NOMO-1 (cell line): ENCODE measurements at regions not wholly inside any gene's neighbourhood (a gene's known extent, or its start where the extent isn't known, plus 50 kb on each side); places are given as distances from the start of the nearest gene placed in this dataset.
"Not testable (repeated sequence)": the region's sequence is repeated elsewhere in the genome, so short reads cannot be mapped to it uniquely, and the experiment has no call there.

Experiments
- DNase-seq, 2 experiments: peaks; one replicate each; lab custom pipeline; 2025; ENCODE audit not compliant: unreplicated experiment in 2 of 2; lab: John Stamatoyannopoulos, UW

DNA sequence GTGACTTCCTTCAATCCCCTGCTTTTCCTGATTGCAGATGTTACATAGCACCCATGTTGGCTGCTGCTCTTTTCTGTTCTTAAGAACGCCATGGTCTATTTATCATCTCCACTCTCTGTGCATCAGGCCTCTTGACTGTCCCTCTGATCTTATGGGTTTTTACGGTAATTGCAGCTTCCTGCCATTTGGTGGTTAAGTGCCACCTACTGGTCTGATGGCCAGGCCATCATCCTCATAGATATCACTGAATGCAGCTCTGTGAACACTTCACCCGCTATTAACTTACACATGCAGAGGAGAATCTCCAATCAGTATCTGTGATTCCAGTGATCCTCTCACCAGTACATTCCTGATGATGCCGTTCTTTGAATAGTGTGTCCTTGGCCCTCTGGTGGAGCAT, 382.4 kb downstream of the TRAM1L1 start:
- no peak for DNase-seq

DNA sequence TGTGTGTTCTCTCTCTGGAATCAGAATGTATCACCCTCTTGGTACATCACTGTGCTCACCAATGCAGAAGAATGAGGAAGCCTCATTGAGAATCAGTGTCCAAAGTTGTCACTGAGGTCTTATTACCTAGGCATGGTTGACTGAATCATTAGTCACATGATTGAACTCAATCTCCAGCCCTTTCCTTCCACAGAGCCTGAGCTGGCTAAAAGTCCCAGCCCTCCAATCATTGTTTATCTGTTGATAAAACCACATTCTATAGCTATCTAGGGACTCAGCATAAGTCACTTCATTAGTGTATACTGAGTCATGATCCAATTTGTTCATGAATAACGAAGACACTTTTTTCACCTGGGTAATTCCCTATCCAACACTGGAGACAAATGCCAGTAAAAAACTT, 396.8 kb downstream of the TRAM1L1 start:
- DNase-seq = no peak

DNA sequence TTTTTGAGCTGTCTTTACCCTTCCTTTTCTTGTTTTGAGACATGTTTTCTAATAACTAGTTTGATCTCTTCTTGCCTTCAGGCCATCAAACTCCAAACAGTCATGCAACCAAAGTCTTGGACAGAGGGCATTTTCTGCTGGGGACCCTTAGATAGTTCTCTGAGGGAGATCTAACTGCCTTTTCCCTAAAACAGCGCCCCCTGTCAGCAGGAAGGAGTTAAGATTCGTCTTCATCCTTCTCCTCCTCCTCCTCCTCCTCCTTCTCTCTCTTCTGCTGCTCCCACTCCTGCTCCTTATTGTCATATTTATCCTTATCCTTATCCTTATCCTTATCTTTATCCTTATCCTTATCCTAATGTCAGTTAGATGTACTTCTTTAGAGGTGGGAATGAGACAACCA, 417.2 kb downstream of the TRAM1L1 start:
- DNase-seq = no peak

DNA sequence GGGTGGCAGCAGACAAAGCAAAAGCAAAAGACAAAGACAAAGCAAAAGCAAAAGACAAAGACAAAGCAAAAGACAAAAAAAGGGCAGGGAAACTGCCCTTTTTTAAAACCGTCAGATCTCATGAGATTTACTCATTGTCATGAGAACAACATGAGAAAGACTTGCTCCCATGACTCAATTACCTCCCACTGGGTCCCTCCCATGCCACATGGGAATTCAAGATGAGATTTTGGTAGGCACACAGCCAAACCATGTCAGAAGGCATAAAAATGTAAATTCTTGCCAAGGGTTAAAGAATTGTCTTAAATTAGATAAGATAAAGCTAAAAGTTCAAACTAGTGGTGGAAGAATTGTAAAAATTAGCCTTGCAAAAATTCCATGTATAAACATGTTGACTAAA, 419.7 kb downstream of the TRAM1L1 start:
- DNase-seq = no peak

DNA sequence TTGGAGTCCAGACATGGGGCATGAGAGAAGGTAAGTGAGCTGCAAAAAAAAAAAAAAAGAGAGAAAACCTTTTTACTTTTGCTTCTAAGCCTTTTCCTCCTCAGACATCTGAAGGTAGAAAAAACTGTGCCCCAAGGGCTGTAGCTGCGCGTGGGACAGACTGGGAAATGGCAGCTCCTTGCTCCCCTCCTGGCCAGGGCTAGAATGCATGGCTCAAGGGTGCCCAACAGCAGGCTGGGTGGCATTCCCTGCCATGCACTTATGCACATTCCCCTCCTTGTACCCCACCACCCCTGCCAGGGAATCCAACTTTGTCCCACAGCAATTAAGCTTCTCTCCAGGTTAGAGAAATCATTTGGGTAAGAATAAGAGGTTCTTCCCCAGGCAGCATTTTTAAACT, 421.2 kb downstream of the TRAM1L1 start:
- DNase-seq = no peak

DNA sequence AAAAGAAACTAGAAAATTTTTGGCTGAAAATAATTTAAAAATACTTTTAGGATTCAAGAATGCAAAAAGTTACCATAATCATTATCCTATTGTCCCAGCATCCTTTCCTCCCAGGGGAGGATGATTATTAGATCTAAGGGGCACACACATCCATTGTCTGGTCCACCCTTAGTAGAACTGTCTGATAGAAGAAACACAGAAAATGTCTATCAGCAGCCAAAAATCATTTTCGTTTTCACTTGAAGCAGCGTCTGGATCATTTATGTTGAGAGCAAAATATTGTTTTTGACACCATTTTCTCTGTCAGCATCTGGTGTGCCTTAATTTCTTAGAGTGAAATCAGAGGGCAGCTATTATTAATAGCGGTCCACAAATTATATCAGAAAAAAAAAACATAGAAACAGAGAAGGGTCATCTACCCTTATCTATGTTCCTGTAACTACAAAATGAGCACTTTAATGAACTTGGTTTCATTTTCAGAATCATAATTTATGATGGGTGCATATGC, 446.3 kb downstream of the TRAM1L1 start:
- DNase-seq = no peak

DNA sequence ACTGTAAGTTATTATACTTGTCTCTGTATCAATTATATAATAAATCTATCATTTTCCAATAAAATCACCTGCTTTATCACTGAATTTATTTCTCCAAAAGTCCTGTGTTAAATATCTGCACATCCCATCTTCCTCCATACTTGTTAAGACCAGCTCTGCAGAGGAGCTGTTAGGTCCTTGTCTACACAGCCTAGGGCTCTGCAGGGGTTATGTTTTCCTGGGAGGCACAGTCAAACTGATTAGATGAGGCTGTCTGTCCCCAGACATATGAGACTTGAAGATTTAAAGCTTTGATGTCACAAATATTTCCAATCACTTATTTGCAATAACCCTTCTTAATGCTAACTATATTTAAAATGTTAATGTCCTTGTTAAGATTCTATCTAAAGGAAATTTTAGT, 446.8 kb downstream of the TRAM1L1 start:
- DNase-seq = no peak

DNA sequence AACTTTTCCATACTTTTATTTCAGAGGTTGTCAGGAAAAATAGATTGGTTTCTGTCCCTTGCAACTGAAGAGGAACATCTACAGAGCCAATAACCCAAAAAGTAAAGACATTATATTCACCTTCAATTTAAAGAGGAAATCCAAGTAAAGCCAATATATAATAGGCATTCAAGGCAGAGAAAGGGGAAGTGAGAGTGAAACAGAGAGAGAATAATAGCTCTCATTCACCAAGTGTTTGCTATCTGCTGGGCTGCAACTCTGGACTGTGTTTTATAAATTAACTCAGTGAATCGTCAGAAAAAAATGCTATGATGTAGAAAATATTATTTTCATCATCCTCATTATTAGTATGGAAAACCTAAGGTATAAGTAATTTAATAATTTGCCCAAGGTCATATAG, 448.5 kb downstream of the TRAM1L1 start:
- DNase-seq = peak; percentile 36 to 70

DNA sequence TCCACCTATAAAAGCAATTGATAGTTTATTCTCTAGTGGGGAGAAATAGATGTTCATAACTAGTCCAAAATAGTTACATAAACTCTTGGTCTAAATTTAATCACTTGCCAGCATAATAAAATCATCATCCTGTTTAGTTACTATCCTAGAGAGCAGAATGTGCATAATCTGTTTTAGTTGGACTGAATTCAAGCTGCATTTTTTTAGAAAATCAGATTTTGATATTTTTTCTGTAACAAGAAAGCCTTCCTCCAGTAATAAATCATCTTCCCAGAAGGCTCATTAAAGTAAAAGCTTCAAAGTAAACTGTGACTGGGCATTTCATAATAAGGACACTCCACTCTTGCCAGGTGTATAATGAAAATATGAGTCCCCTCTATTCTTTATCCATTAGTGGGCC, 453.1 kb downstream of the TRAM1L1 start:
- no peak for DNase-seq

DNA sequence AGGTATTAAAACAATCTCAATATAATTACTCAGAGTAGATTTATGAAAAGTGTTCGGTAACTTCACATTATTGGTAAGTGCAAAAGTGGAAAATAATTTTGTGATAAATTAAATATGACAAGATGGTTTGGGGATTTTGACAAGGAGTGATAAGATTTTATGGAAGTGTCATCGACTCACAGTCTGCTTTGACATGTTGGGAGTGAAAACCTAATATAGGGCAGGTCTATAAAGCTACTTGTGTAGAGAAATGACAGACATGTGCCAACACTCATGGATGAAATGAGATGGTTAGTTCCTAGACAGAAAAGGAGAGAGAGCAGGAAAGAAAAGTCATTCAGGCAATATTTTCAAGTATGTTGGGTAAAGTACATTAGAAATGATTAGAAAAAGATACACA, 456.8 kb downstream of the TRAM1L1 start:
- DNase-seq = no peak

DNA sequence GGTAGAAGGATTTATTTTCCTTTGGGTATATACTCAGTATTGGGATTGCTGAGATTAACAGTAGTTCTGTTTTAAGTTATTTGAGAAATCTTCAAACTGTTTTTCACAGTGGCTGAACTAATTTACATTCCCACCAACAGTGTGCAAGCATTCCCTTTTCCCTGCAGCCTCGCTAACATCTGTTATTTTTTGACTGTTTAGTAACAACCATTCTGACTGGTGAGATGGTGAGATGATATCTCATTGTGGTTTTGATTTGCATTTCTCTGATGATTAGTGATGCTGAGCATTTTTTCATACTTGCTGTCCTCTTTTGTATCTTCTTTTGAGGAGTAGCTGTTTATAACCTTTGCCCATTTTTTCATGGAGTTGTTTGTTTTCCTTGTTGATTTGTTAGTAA, 457.8 kb downstream of the TRAM1L1 start:
- DNase-seq = no peak

DNA sequence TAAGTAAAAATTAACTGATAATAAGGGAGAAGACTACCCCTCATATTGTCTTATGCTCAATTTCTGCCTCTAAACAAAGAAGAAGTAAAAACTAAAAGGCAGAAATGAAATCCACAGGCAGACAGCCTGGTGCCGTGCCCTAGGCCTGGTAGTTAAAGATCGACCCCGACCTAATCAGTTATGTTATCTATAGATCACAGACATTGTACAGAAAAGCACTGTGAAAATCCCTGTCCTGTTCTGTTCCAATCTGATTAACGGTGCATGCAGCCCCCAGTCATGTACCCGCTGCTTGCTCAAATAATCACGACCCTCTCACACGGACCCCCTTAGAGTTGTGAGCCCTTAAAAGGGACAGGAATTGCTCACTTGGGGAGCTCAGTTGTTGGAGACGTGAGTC, 465.9 kb downstream of the TRAM1L1 start:
- not testable (repeated sequence) for DNase-seq

DNA sequence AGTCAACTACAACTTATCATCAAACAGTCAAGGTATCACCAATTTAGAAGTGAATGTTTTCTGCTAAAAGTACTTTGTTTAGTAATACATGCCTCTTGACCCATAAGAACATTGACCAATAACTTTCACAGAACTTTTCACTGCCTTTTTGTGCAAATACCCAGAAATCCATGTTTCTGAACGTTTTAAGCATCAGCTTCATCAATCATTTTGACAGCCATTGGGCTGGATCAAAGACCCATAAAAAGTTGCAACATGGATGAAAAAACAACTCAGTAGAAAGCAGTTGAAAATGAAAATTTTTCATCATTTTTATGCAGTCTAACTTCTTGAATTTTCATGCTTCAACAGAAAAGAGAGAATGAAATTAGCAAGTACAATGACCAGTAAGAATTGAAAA, 466.7 kb downstream of the TRAM1L1 start:
- DNase-seq = no peak

DNA sequence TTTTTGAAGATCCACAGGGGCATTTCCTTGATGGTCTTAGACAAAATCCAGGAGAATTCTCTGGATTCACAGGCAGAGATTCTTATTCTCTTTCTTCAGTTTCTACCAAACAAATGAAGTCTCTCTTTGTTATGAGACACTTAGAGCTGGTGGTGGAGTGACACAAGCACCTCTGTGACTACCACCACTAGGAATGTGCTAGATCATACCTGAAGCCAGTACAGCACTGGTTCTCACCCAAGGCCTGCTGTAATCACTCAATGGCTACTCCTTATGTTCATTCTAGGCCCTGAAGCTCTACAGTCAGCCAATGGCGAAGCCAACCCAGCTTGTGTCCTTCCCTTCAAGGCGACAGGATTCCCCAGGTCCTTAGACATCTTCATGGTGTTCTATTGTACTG, 482.3 kb downstream of the TRAM1L1 start:
- no peak for DNase-seq

DNA sequence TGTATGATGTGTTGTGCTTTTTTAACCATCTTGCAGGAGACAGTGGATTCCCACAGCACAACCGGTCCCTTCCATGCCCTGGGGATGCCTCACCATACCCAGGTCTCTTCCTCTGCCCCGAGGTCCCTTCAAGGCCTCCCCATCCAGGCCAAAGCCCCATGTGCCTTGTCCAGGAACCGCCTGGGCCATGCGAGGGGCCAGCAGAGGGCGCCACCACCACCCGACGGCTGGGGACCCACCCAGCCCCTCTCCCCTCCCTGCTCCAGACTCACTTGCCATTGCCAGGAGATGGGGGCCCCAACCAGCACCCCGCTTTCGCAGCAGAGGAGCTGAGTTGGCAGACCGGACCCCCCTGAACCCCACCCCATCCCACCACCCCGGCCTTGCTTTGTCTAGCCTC, 485.5 kb downstream of the TRAM1L1 start:
- no peak for DNase-seq

DNA sequence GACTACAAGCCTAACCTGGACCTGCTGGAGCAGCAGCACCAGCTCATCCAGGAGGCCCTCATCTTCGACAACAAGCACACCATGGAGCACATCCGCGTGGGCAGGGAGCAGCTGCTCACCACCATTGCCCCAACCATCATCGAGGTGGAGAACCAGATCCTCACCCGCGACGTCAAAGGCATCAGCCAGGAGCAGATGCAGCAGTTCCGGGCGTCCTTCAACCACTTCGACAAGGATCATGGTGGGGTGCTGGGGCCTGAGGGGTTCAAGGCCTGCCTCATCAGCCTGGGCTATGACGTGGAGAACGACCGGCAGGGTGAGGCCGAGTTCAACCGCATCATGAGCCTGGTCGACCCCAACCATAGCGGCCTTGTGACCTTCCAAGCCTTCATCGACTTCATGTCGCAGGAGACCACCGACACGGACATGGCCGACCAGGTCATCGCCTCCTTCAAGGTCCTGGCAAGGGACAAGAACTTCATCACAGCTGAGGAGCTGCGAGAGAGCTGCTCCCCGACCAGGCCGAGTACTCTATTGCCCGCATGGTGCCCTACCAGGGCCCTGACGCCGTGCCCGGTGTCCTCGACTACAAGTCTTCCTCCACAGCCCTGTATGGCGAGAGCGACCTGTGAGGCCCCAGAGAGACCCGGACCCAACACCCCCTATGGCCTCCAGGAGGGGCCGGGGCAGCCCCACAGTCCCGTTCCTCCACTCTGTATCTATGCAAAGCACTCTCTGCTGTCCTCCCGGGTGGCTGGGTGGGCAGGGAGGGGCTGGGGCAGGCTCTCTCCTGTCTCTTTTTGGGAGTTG, 486.2 kb downstream of the TRAM1L1 start:
- no peak for DNase-seq

DNA sequence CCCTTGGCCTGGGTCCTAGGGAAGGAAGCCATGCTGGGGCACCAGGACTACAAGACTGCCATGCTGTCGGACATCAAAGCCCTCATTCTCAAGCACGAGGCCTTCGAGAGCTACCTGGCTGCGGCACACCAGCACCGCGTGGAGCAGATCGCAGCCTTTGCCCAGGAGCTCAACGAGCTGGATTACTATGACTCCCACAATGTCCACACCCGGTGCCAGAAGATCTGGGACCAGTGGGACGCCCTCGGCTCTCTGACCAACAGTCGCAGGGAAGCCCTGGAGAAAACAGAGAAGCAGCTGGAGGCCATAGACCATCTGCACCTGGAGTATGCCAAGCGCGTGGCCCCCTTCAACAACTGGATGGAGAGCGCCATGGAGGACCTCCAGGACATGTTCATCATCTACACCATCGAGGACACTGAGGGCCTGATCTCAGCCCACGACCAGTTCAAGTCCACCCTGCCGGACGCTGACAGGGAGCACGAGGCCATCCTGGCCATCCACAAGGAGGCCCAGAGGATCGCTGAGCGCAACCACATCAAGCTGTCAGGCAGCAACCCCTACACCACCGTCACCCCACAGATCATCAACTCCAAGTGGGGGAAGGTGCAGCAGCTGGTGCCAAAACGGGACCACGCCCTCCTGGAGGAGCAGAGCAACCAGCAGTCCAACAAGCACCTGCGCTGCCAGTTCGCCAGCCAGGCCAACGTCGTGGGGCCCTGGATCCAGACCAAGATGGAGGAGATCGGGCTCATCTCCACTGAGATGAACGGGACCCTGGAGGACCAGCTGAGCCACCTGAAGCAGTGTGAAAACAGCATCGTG, 487.0 kb downstream of the TRAM1L1 start:
- DNase-seq = no peak

DNA sequence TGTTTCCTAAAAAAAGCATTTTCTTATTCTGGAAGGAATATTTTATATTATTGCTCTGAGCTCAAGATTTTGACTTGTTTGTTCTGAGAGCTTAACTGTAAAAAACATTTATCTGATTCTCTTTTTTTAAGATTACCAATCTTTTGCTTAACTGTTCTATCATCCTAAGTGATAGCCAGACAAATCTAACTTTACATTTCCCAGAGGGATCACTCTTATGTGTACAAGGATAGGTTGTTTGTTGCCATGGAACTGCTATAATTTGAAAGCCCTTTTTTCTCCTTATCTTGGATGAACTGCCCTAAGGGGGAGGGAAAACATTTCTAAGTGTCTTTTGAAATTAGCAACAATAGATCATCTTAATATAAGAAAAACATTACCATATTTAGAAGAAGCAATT, 494.7 kb downstream of the TRAM1L1 start:
- DNase-seq = no peak

DNA sequence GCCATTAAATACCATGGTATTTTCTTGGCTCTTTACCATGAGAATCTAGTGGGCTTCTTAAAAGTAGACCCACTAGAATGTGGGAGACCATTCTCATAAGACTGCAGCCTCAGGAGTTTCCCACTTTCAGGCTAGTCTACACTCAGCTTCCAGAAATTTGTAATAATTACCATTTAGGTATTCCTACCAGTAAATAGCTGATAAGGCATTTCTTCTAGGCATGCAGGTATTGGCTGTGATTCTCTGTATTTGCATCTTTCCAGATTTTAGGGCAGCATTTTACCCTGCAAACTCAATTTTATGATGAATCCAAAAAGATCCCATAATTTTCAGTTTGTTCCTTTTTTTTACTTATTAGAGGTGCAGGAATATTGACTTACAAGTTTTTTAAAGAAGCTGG, 496.6 kb downstream of the TRAM1L1 start:
- DNase-seq = no peak

DNA sequence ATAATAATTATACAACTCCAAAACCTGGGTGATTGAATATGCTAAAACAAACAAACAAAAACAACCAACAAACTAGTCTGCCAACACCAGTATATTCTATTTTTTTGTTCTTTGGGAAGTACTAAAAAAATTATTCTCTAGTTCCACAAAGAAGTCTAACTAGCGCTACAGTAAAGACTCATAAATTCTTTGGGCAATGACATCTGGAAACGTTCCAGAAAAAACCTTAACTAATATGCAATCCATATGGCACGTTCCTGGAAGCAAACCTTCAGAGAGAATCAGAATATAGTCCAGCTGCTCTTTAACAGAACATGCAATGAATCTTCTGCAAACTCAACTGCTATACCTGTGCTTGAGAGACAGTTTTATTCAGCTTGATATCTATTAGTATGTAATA, 500.1 kb downstream of the TRAM1L1 start:
- DNase-seq = no peak

DNA sequence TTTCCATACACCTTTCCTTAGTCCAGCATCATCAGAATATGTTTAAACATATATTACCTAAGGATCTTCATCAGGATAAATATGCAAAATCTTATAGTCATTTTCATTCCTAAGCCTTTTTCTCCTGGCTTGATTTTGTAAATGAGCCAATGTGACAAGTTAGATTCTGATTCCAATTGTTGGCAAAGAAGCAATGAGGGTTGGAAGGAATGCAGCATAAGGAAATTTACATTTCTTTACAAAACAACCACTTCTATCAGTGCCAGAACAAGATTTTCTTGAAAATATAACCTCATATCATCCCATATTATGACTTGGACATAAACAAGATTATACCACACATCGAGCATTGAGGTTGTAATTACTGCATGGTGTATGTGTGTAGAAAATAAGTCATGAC, 508.1 kb downstream of the TRAM1L1 start:
- no peak for DNase-seq

DNA sequence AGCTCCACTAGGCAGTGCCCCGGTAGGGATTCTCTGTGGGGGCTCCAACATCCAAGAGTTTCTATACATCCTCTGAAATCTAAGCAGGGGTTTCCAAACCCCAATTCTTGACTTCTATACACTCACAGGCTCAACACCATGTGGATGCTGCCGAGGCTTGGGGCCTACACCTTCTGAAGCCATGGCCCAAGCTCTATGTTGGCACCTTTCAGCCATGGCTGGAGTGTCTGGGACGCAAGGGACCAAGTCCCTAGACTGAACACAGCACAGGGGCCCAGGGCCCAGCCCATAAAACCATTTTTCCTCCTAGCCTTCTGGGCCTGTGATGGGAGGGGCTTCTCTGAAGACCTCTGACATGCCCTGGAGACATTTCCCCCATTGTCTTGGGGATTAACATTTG, 511.8 kb downstream of the TRAM1L1 start:
- no peak for DNase-seq
